Peyer's patch (tissue), 4 donors: ENCODE measurements at regions not wholly inside any gene's neighbourhood (a gene's known extent, or its start where the extent isn't known, plus 50 kb on each side); places are given as distances from the start of the nearest gene placed in this dataset.
"Not testable (repeated sequence)": the region's sequence is repeated elsewhere in the genome, so short reads cannot be mapped to it uniquely, and the experiment has no call there.

ENCODE experiments used
- DNase-seq, 3 donors: peaks; one replicate each; pipeline ENCODE4 v3.0.0-alpha.2; 2017 to 2019
- H3K27ac ChIP-seq, 4 donors: fragments of 200-600 bp; sonication (generic); one replicate each; pipeline ENCODE4 v1.5.1; 2016 to 2019
- H3K27me3 ChIP-seq, 2 donors: fragments of 200-600 bp; sonication (generic); one replicate each; pipeline ENCODE4 v1.5.1; 2019
- H3K36me3 ChIP-seq, 3 donors: fragments of 200-600 bp; sonication (generic); one replicate each; pipeline ENCODE4 v1.5.1; 2016 to 2019
- H3K4me1 ChIP-seq, 4 donors: fragments of 200-600 bp; sonication (generic); one replicate each; pipeline ENCODE4 v1.5.1; 2016 to 2019
- H3K4me3 ChIP-seq, 4 donors: fragments of 200-600 bp; sonication (generic); 1 replicate in 3 of 4; 2 replicates in 1 of 4; pipeline ENCODE4 v1.5.1; 2016 to 2019; ENCODE audit warnings: mild to moderate bottlenecking in 1 of 4
- H3K9me3 ChIP-seq, 4 donors: fragments of 200-600 bp; sonication (generic); one replicate each; pipeline ENCODE4 v1.5.1; 2016 to 2019; ENCODE audit warnings: mild to moderate bottlenecking in 1 of 4
- CTCF ChIP-seq, 6 experiments: fragments of 450-650 bp in 4 of 6; fragments of 200-600 bp in 2 of 6; sonication (generic) in 1 of 6; IDR thresholded peaks; one replicate each; pipeline ENCODE4 v1.5.1; 2017 to 2019; ENCODE audit warnings: antibody characterized with exemption in 6 of 6, mild to moderate bottlenecking in 3 of 6, moderate library complexity in 1 of 6
- POLR2A ChIP-seq, 2 donors: fragments of 450-650 bp; IDR thresholded peaks; one replicate each; pipeline ENCODE4 v1.5.1; 2017; ENCODE audit warnings: antibody characterized with exemption in 2 of 2, mild to moderate bottlenecking in 2 of 2, moderate library complexity in 2 of 2

GRCh38 chr4:12912896-12913418 is 571.2 kb downstream of the RAB28 start:
- Histone ChIP-seq H3K27me3 (no peaks in the 10 kb centered on the region), H3K4me1 (no peaks in the 10 kb centered on the region), H3K27ac (no peak overlapping the region), H3K36me3 (no peaks in the 10 kb centered on the region), H3K9me3 (no peaks in the 10 kb centered on the region), H3K4me3 (no peak overlapping the region)
- TF ChIP-seq POLR2A (IDR thresholded peaks at IDR 0.05) (no peak), CTCF (IDR thresholded peaks at IDR 0.05) (no peak)
- no peak for DNase-seq

- TF ChIP-seq POLR2A (IDR thresholded peaks at IDR 0.05) (no peak), CTCF (IDR thresholded peaks at IDR 0.05) (no peak)
- no peak for DNase-seq
- Histone ChIP-seq H3K4me3 (no peak overlapping the region), H3K9me3 (no peaks in the 10 kb centered on the region), H3K27me3 (no peaks in the 10 kb centered on the region), H3K4me1 (no peaks in the 10 kb centered on the region), H3K36me3 (no peaks in the 10 kb centered on the region), H3K27ac (no peak overlapping the region)
Measured at GRCh38 chr4:12911750-12912358, 572.3 kb downstream of the RAB28 start.

GRCh38 chr4:12903640-12904039 is 580.5 kb downstream of the RAB28 start:
- not testable (repeated sequence) for H3K4me1 ChIP-seq, DNase-seq, H3K27me3 ChIP-seq, H3K9me3 ChIP-seq, H3K36me3 ChIP-seq, H3K4me3 ChIP-seq, H3K27ac ChIP-seq

GRCh38 chr4:12902735-12903134 is 581.4 kb downstream of the RAB28 start:
- H3K36me3 ChIP-seq, result no peaks in the 10 kb centered on the region
- H3K4me3 ChIP-seq, result no peak overlapping the region
- DNase-seq, result no peak
- no peak overlapping the region for H3K27ac ChIP-seq
- H3K9me3 ChIP-seq, result no peaks in the 10 kb centered on the region
- no peaks in the 10 kb centered on the region for H3K4me1 ChIP-seq
- no peak for TF ChIP-seq CTCF (IDR thresholded peaks at IDR 0.05)
- TF ChIP-seq POLR2A (IDR thresholded peaks at IDR 0.05), result no peak
- no peaks in the 10 kb centered on the region for H3K27me3 ChIP-seq

- DNase-seq, result no peak
Measured at GRCh38 chr4:12897954-12898353, 586.2 kb downstream of the RAB28 start.

GRCh38 chr4:12894062-12894461 is 590.1 kb downstream of the RAB28 start:
- H3K4me3 ChIP-seq, result no peak overlapping the region
- H3K9me3 ChIP-seq, result no peaks in the 10 kb centered on the region
- TF ChIP-seq POLR2A (IDR thresholded peaks at IDR 0.05), result no peak
- TF ChIP-seq CTCF (IDR thresholded peaks at IDR 0.05), result no peak
- DNase-seq, result no peak
- H3K27ac ChIP-seq, result no peak overlapping the region
- no peaks in the 10 kb centered on the region for H3K4me1 ChIP-seq
- no peaks in the 10 kb centered on the region for H3K27me3 ChIP-seq
- no peaks in the 10 kb centered on the region for H3K36me3 ChIP-seq

More at GRCh38 chr4:12897954-12898353, 586.2 kb downstream of the RAB28 start:
- no peaks in the 10 kb centered on the region for H3K9me3 ChIP-seq
- H3K27ac ChIP-seq, result no peak overlapping the region
- no peaks in the 10 kb centered on the region for H3K27me3 ChIP-seq
- TF ChIP-seq CTCF (IDR thresholded peaks at IDR 0.05) (no peak), POLR2A (IDR thresholded peaks at IDR 0.05) (no peak)
- H3K4me3 ChIP-seq, result no peak overlapping the region
- H3K36me3 ChIP-seq, result no peaks in the 10 kb centered on the region
- H3K4me1 ChIP-seq, result no peaks in the 10 kb centered on the region
